ENCODE measurements at regions not wholly inside any gene's neighbourhood (a gene's known extent, or its start where the extent isn't known, plus 50 kb on each side); places are given as distances from the start of the nearest gene placed in this dataset.

- TF ChIP-seq CSRNP3 (CRISPR knock-in tag; IDR thresholded peaks at IDR 0.05) (no peak), ARNTL (CRISPR knock-in tag; IDR thresholded peaks at IDR 0.05; ENCODE audit: borderline replicate concordance, low read depth) (no peak), ZNF8 (CRISPR knock-in tag; IDR thresholded peaks at IDR 0.05) (no peak), ZFP3 (CRISPR knock-in tag; IDR thresholded peaks at IDR 0.05) (no peak), PATZ1 (CRISPR knock-in tag; IDR thresholded peaks at IDR 0.05; ENCODE audit: borderline replicate concordance) (no peak), TSHZ2 (CRISPR knock-in tag; IDR thresholded peaks at IDR 0.05) (no peak), TOX (CRISPR knock-in tag; IDR thresholded peaks at IDR 0.05; ENCODE audit: borderline replicate concordance) (no peak), ISL1 (CRISPR knock-in tag; IDR thresholded peaks at IDR 0.05) (no peak), SNAI2 (CRISPR knock-in tag; IDR thresholded peaks at IDR 0.05) (no peak)
These were observed 114.5 kb upstream of the DYRK2 start for GRCh38 chr12:67534046-67534445.

Measured in SK-N-SH treated with all-trans-retinoic acid at 6 μM for 48 hours (cell line).